Fibroblast of lung (primary cell): ENCODE measurements at regions not wholly inside any gene's neighbourhood (a gene's known extent, or its start where the extent isn't known, plus 50 kb on each side); places are given as distances from the start of the nearest gene placed in this dataset.

Experiments
- DNase-seq, 2 donors: peaks; one replicate each; pipeline versions ENCODE4 v3.0.0 to v3.0.0-alpha.2; 2010; ENCODE audit warnings: low read depth in 2 of 2
- H2AFZ ChIP-seq: 2 replicates; pipeline ENCODE4 v1.5.1; 2012; ENCODE audit warnings: low read length, control low read depth, inconsistent platforms
- H3K27ac ChIP-seq: 2 replicates; pipeline ENCODE4 v1.5.1; 2011; ENCODE audit warnings: low read length, control low read depth; ENCODE audit not compliant: insufficient read depth
- H3K27me3 ChIP-seq: 2 replicates; pipeline ENCODE4 v1.5.1; 2011; ENCODE audit warnings: mild to moderate bottlenecking, low read length; ENCODE audit not compliant: control insufficient read depth, insufficient read depth
- H3K36me3 ChIP-seq: 2 replicates; pipeline ENCODE4 v1.5.1; 2011; ENCODE audit warnings: low read length; ENCODE audit not compliant: control insufficient read depth, insufficient read depth
- H3K4me1 ChIP-seq: 2 replicates; pipeline ENCODE4 v1.5.1; 2011; ENCODE audit warnings: low read length; ENCODE audit not compliant: control insufficient read depth, insufficient read depth; ENCODE audit errors: extremely low read depth
- H3K4me2 ChIP-seq: 2 replicates; pipeline ENCODE4 v1.5.1; 2011; ENCODE audit warnings: low read length, control low read depth; ENCODE audit not compliant: insufficient read depth; ENCODE audit errors: extremely low read depth
- H3K4me3 ChIP-seq, 4 experiments: fragments of 200-600 bp in 1 of 4; sonication (generic) in 1 of 4; replicated peaks in 1 of 4; 2 replicates each; pipeline ENCODE4 v1.5.1; 2011 to 2016; ENCODE audit warnings: low read length in 4 of 4, low read depth in 3 of 4, mild to moderate bottlenecking in 3 of 4, control low read depth in 2 of 4, inconsistent platforms in 1 of 4, mixed read lengths in 1 of 4; ENCODE audit not compliant: insufficient read depth in 1 of 4; ENCODE audit errors: control extremely low read depth in 1 of 4
- H3K79me2 ChIP-seq: 2 replicates; pipeline ENCODE4 v1.5.1; 2012; ENCODE audit warnings: mild to moderate bottlenecking, low read length, inconsistent platforms; ENCODE audit not compliant: control insufficient read depth, insufficient read depth
- H3K9ac ChIP-seq: 2 replicates; pipeline ENCODE4 v1.5.1; 2011; ENCODE audit warnings: mild to moderate bottlenecking, low read length, control low read depth; ENCODE audit not compliant: insufficient read depth
- H3K9me3 ChIP-seq: 2 replicates; pipeline ENCODE4 v1.5.1; 2012; ENCODE audit warnings: low read depth, low read length; ENCODE audit not compliant: control insufficient read depth, insufficient read depth
- H4K20me1 ChIP-seq: 2 replicates; pipeline ENCODE4 v1.5.1; 2011; ENCODE audit warnings: low read length; ENCODE audit not compliant: control insufficient read depth, insufficient read depth; ENCODE audit errors: extremely low read depth
- CTCF ChIP-seq, 2 donors: IDR thresholded peaks in 1 of 2; conservative IDR thresholded peaks in 1 of 2; 1 replicate in 1 of 2; 2 replicates in 1 of 2; pipeline ENCODE4 v1.5.1; 2011 to 2012; ENCODE audit warnings: low read length in 2 of 2, control low read depth in 1 of 2, inconsistent platforms in 1 of 2, low read depth in 1 of 2, mild to moderate bottlenecking in 1 of 2
- EZH2 ChIP-seq: IDR thresholded peaks from 2 replicates; pipeline ENCODE4 v1.5.1; 2012; ENCODE audit warnings: low read length, control low read depth, mild to moderate bottlenecking; ENCODE audit errors: missing control alignments

- DNase-seq = peak; percentile 24 to 84
- Histone ChIP-seq H3K79me2 (no peaks in the 10 kb centered on the region), H3K27me3 (no peaks in the 10 kb centered on the region), H3K4me1 (peaks cover 12% of the 10 kb centered on the region), H3K9me3 (no peaks in the 10 kb centered on the region), H2AFZ (no peak overlapping the region), H3K9ac (no peak overlapping the region), H3K27ac (no peak overlapping the region), H3K4me2 (no peak overlapping the region), H3K4me3 (no peak overlapping the region), H4K20me1 (no peaks in the 10 kb centered on the region), H3K36me3 (no peaks in the 10 kb centered on the region)
- no peak for TF ChIP-seq CTCF (conservative IDR thresholded peaks at IDR 0.05 in 1 of 2, IDR thresholded peaks at IDR 0.05 in 1 of 2; ENCODE audit: low read depth in 1 of 2, low read length in 2 of 2)
- TF ChIP-seq EZH2 = no peak
Measured at GRCh38 chr4:20370274-20370673, 118.6 kb downstream of the SLIT2 start.

- no peak for DNase-seq
- TF ChIP-seq CTCF (conservative IDR thresholded peaks at IDR 0.05 in 1 of 2, IDR thresholded peaks at IDR 0.05 in 1 of 2; ENCODE audit: low read depth in 1 of 2, low read length in 2 of 2) (no peak), EZH2 (no peak)
- Histone ChIP-seq H3K79me2 (no peaks in the 10 kb centered on the region), H3K4me2 (no peak overlapping the region), H3K36me3 (no peaks in the 10 kb centered on the region), H3K4me3 (no peak overlapping the region), H2AFZ (no peak overlapping the region), H3K9ac (no peak overlapping the region), H3K4me1 (no peaks in the 10 kb centered on the region), H3K9me3 (no peaks in the 10 kb centered on the region), H4K20me1 (no peaks in the 10 kb centered on the region), H3K27ac (no peak overlapping the region), H3K27me3 (no peaks in the 10 kb centered on the region)
Measured at GRCh38 chr4:20376070-20376469, 124.4 kb downstream of the SLIT2 start.

- H3K9me3 ChIP-seq = no peaks in the 10 kb centered on the region
- H3K9ac ChIP-seq = no peak overlapping the region
- H3K4me1 ChIP-seq = no peaks in the 10 kb centered on the region
- no peaks in the 10 kb centered on the region for H3K79me2 ChIP-seq
- no peaks in the 10 kb centered on the region for H3K27me3 ChIP-seq
- no peak overlapping the region for H3K27ac ChIP-seq
- TF ChIP-seq CTCF (conservative IDR thresholded peaks at IDR 0.05 in 1 of 2, IDR thresholded peaks at IDR 0.05 in 1 of 2; ENCODE audit: low read depth in 1 of 2, low read length in 2 of 2) = no peak
- no peak for TF ChIP-seq EZH2
- H3K4me3 ChIP-seq = no peak overlapping the region
- H3K36me3 ChIP-seq = no peaks in the 10 kb centered on the region
- no peaks in the 10 kb centered on the region for H4K20me1 ChIP-seq
- no peak overlapping the region for H3K4me2 ChIP-seq
- no peak overlapping the region for H2AFZ ChIP-seq
- DNase-seq = no peak
Measured at GRCh38 chr4:20378181-20378580, 126.5 kb downstream of the SLIT2 start.
